Esophagus squamous epithelium (tissue), 4 donors: ENCODE measurements at regions not wholly inside any gene's neighbourhood (a gene's known extent, or its start where the extent isn't known, plus 50 kb on each side); places are given as distances from the start of the nearest gene placed in this dataset.

ENCODE experiments used
- CTCF ChIP-seq, 6 experiments: fragments of 450-650 bp in 4 of 6; fragments of 200-600 bp in 2 of 6; sonication (generic) in 2 of 6; IDR thresholded peaks; one replicate each; pipeline ENCODE4 v1.5.1; 2016 to 2019; ENCODE audit warnings: antibody characterized with exemption in 6 of 6, mild to moderate bottlenecking in 4 of 6, moderate library complexity in 4 of 6
- POLR2A ChIP-seq, 4 donors: fragments of 450-650 bp; IDR thresholded peaks; one replicate each; pipeline ENCODE4 v1.6.1; 2017; ENCODE audit warnings: antibody characterized with exemption in 4 of 4, mild to moderate bottlenecking in 4 of 4, moderate library complexity in 3 of 4

DNA sequence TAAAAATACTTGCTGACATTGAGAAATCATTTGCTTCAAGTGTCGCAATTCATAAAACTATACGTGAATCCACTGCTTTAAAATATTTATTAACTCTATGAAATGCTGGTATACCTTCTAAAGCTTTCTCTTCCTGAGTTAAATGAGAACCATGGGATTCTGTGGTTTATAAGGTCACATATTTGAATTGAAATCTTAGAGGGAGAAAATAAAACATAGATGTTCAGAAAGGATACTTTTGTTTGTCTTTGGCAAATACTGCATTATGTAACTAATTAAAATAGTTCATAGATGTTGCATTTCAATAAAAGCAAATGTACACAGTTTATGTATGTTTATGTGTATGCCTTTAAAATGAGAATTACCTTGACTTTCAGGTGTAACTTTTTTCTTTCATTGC is 250.1 kb downstream of the FAM170A start:
- TF ChIP-seq CTCF (IDR thresholded peaks at IDR 0.05), result no peak
- TF ChIP-seq POLR2A (IDR thresholded peaks at IDR 0.05), result no peak
